Nephron (organoid): ENCODE measurements at regions not wholly inside any gene's neighbourhood (a gene's known extent, or its start where the extent isn't known, plus 50 kb on each side); places are given as distances from the start of the nearest gene placed in this dataset.
A peak's percentile ranks its signal among the peaks of the same experiment; 100 is the strongest.
"Not testable (repeated sequence)": the region's sequence is repeated elsewhere in the genome, so short reads cannot be mapped to it uniquely, and the experiment has no call there.

Source experiments
- H3K27ac Mint-ChIP-seq, 3 experiments: 2 replicates each; pipeline ENCODE4 v1.8.0; 2020; ENCODE audit warnings: mixed read lengths in 3 of 3, mild to moderate bottlenecking in 2 of 3, moderate library complexity in 1 of 3
- H3K27me3 Mint-ChIP-seq: 2 replicates; pipeline ENCODE4 v1.8.0; 2021; ENCODE audit warnings: low read depth, mild to moderate bottlenecking, moderate library complexity, mixed read lengths
- H3K36me3 Mint-ChIP-seq: 2 replicates; pipeline ENCODE4 v1.8.0; 2020; ENCODE audit warnings: low read depth, mixed read lengths
- H3K4me1 Mint-ChIP-seq: 2 replicates; pipeline ENCODE4 v1.8.0; 2020; ENCODE audit warnings: mixed read lengths
- H3K4me3 Mint-ChIP-seq, 3 experiments: 2 replicates each; pipeline ENCODE4 v1.8.0; 2020; ENCODE audit warnings: mild to moderate bottlenecking in 3 of 3, mixed read lengths in 3 of 3, moderate library complexity in 2 of 3
- H3K9me3 Mint-ChIP-seq: 2 replicates; pipeline ENCODE4 v1.8.0; 2020; ENCODE audit warnings: mixed read lengths
- TF ChIP-seq, protein P1 (sequence below), 3 experiments: fragments of 200-600 bp; sonication (generic); IDR thresholded peaks; one replicate each; pipeline ENCODE4 v1.5.0; 2021; ENCODE audit warnings: antibody characterized with exemption in 3 of 3; ENCODE audit not compliant: unreplicated experiment in 3 of 3

- peak overlapping the region in 2 of 3 experiments; percentile 30 to 66 for H3K27ac Mint-ChIP-seq
- H3K4me1 Mint-ChIP-seq = peaks cover 9% of the 10 kb centered on the region
- H3K9me3 Mint-ChIP-seq = peaks cover 6% of the 10 kb centered on the region
- peaks cover 3% of the 10 kb centered on the region for H3K36me3 Mint-ChIP-seq
- no peaks in the 10 kb centered on the region for H3K27me3 Mint-ChIP-seq
- TF ChIP-seq, protein P1, sequence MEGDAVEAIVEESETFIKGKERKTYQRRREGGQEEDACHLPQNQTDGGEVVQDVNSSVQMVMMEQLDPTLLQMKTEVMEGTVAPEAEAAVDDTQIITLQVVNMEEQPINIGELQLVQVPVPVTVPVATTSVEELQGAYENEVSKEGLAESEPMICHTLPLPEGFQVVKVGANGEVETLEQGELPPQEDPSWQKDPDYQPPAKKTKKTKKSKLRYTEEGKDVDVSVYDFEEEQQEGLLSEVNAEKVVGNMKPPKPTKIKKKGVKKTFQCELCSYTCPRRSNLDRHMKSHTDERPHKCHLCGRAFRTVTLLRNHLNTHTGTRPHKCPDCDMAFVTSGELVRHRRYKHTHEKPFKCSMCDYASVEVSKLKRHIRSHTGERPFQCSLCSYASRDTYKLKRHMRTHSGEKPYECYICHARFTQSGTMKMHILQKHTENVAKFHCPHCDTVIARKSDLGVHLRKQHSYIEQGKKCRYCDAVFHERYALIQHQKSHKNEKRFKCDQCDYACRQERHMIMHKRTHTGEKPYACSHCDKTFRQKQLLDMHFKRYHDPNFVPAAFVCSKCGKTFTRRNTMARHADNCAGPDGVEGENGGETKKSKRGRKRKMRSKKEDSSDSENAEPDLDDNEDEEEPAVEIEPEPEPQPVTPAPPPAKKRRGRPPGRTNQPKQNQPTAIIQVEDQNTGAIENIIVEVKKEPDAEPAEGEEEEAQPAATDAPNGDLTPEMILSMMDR (IDR thresholded peaks at IDR 0.05; ENCODE audit: unreplicated experiment in 3 of 3) = no peak
- H3K4me3 Mint-ChIP-seq = no peak overlapping the region
Observed at GRCh38 chr14:86334355-86334754, 804.4 kb downstream of the FLRT2 start.

DNA sequence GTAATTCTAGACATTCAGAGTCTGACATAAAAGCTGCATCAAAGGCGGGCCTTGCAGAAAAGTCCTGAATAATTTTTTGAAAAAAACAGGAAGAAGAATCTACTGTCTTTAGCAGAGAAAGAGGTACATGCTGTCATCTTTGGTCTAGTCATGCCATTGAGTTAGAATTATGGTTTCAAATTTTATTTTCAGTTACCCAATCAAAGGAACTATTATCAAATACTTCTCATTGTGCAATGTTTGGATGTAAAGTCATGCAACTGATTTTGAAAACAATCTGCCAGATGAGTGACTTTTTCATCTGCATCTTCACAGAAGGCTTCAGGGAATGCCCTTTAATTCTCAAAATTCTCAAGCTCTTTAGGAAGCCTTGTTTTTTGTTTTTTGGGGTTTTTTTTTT lies 803.5 kb downstream of the FLRT2 start:
- no peaks in the 10 kb centered on the region for H3K27me3 Mint-ChIP-seq
- H3K4me1 Mint-ChIP-seq = peaks cover 9% of the 10 kb centered on the region
- TF ChIP-seq, protein P1 (IDR thresholded peaks at IDR 0.05; ENCODE audit: unreplicated experiment in 3 of 3) = no peak
- H3K9me3 Mint-ChIP-seq = peaks cover 6% of the 10 kb centered on the region
- no peak overlapping the region for H3K4me3 Mint-ChIP-seq
- H3K36me3 Mint-ChIP-seq = peaks cover 3% of the 10 kb centered on the region
- peak overlapping the region in 1 of 3 experiments; percentile 66 for H3K27ac Mint-ChIP-seq

DNA sequence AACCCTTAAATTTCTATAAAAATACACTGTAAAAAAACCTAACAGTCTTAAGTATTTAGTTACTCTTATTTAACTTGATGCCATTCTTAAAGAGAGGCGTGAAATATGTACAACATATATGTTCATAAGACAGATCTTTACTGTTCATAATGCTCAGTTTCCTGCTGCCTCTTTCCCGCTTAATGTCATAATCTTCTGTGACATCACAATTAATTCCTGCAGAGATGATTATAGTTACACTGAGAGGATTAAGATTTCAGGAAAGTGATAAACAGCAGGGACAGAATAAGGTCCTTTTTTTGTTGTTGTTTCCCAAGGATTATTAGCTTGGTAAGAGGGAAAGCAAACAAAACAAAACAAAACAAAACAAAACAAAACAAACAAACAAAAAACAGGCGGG lies 801.4 kb downstream of the FLRT2 start:
- Mint-ChIP-seq H3K27me3 (no peaks in the 10 kb centered on the region), H3K36me3 (no peaks in the 10 kb centered on the region), H3K27ac (no peak overlapping the region), H3K4me1 (peaks cover 9% of the 10 kb centered on the region), H3K4me3 (no peak overlapping the region), H3K9me3 (no peaks in the 10 kb centered on the region)
- TF ChIP-seq, protein P1 (IDR thresholded peaks at IDR 0.05; ENCODE audit: unreplicated experiment in 3 of 3) = no peak

- peaks cover 14% of the 10 kb centered on the region for H3K4me1 Mint-ChIP-seq
- H3K36me3 Mint-ChIP-seq = no peaks in the 10 kb centered on the region
- no peak overlapping the region for H3K4me3 Mint-ChIP-seq
- no peaks in the 10 kb centered on the region for H3K27me3 Mint-ChIP-seq
- H3K27ac Mint-ChIP-seq = peak overlapping the region; percentile 53 to 76 (median 70)
- peaks cover 3% of the 10 kb centered on the region for H3K9me3 Mint-ChIP-seq
- TF ChIP-seq, protein P1 (IDR thresholded peaks at IDR 0.05; ENCODE audit: unreplicated experiment in 3 of 3) = no peak
Observed at GRCh38 chr14:86321151-86321550, 791.2 kb downstream of the FLRT2 start.

- H3K9me3 Mint-ChIP-seq, H3K36me3 Mint-ChIP-seq, H3K4me1 Mint-ChIP-seq, H3K4me3 Mint-ChIP-seq, H3K27ac Mint-ChIP-seq, H3K27me3 Mint-ChIP-seq: not testable (repeated sequence)
Observed at GRCh38 chr14:86312154-86312665, 782.3 kb downstream of the FLRT2 start.

- Mint-ChIP-seq H3K9me3 (peaks cover 9% of the 10 kb centered on the region), H3K27me3 (no peaks in the 10 kb centered on the region), H3K4me1 (peaks cover 8% of the 10 kb centered on the region), H3K4me3 (no peak overlapping the region), H3K27ac (peak overlapping the region in 2 of 3 experiments; percentile 46 to 53), H3K36me3 (no peaks in the 10 kb centered on the region)
- TF ChIP-seq, protein P1 (IDR thresholded peaks at IDR 0.05; ENCODE audit: unreplicated experiment in 3 of 3) = no peak
Observed at GRCh38 chr14:86311151-86311550, 781.2 kb downstream of the FLRT2 start.
